HCT116 (cell line): ENCODE measurements at regions not wholly inside any gene's neighbourhood (a gene's known extent, or its start where the extent isn't known, plus 50 kb on each side); places are given as distances from the start of the nearest gene placed in this dataset.

ENCODE experiments used
- ATAC-seq: fragments of 200-7000 bp; cut with Tn5 transposase; 2 replicates; pipeline ENCODE4 v1.9.1; 2020; ENCODE audit warnings: mild to moderate bottlenecking, moderate library complexity
- BruUV-seq: library from RNA; stranded (reverse); fragments of 400-500 nt; replicated peaks from 2 replicates; lab custom pipeline; 2021; lab: Mats Ljungman, UMichigan
- CTCF ChIA-PET: fragments of 300-600 bp; sonication (Branson Sonifier 250); formaldehyde crosslinking; loops from one replicate; lab custom pipeline; 2021; ENCODE audit warnings: antibody characterized with exemption; lab: Charles Lee
- POLR2A ChIA-PET: fragments of 300-600, 350-600 bp; sonication (Branson Sonifier 250); formaldehyde crosslinking; loops from one replicate; lab custom pipeline; 2021; ENCODE audit warnings: antibody characterized with exemption; lab: Charles Lee
- RAD21 ChIA-PET, 2 experiments: fragments of 300-600 bp; sonication (Branson Sonifier 250); formaldehyde crosslinking; loops; one replicate each; lab custom pipeline; 2023; ENCODE audit warnings: low total read pairs in 2 of 2; ENCODE audit not compliant: uncharacterized antibody in 2 of 2, unreplicated experiment in 2 of 2, low non-redundant PET in 1 of 2; lab: Charles Lee
- DNase-seq: peaks from one replicate; pipeline ENCODE4 v3.0.0-alpha.2; 2010; ENCODE audit warnings: low read depth, low spot score
- H2AFZ ChIP-seq: fragments of 200-600 bp; shearing (Covaris generic), sonication (generic); 2 replicates; pipeline ENCODE4 v1.6.1; 2017; ENCODE audit warnings: low read depth, mixed run types, mixed read lengths, antibody characterized with exemption, low read length; ENCODE audit not compliant: poor library complexity, severe bottlenecking
- H3K27ac ChIP-seq: 2 replicates; pipeline ENCODE4 v1.5.1; 2012; ENCODE audit warnings: low read depth, low read length
- H3K27me3 ChIP-seq: fragments of 200-600 bp; sonication (generic); 2 replicates; pipeline ENCODE4 v1.6.1; 2016; ENCODE audit warnings: mixed run types, low read length, mixed read lengths; ENCODE audit not compliant: insufficient read depth
- H3K36me3 ChIP-seq, 2 experiments: fragments of 200-500 bp in 1 of 2; fragments of 200-600 bp in 1 of 2; sonication (Bioruptor generic) in 1 of 2; sonication (generic) in 1 of 2; 2 replicates each; pipeline versions ENCODE4 v1.5.1 to v1.6.1; 2014 to 2016; ENCODE audit warnings: low read length in 2 of 2, inconsistent platforms in 1 of 2, mixed read lengths in 1 of 2, mixed run types in 1 of 2; ENCODE audit not compliant: insufficient read depth in 2 of 2, control insufficient read depth in 1 of 2
- H3K4me1 ChIP-seq, 2 experiments: fragments of 200-600 bp in 1 of 2; sonication (generic) in 1 of 2; 2 replicates each; pipeline versions ENCODE4 v1.5.1 to v1.6.1; 2012 to 2017; ENCODE audit warnings: low read length in 2 of 2, inconsistent platforms in 1 of 2, mild to moderate bottlenecking in 1 of 2, mixed read lengths in 1 of 2, mixed run types in 1 of 2, moderate library complexity in 1 of 2; ENCODE audit not compliant: insufficient read depth in 2 of 2, control insufficient read depth in 1 of 2
- H3K4me2 ChIP-seq: fragments of 200-600 bp; sonication (generic); 2 replicates; pipeline ENCODE4 v1.6.1; 2017; ENCODE audit warnings: mixed run types, low read length, mixed read lengths
- H3K4me3 ChIP-seq, 2 experiments: fragments of 200-600 bp in 1 of 2; sonication (generic) in 1 of 2; replicated peaks in 1 of 2; 2 replicates each; pipeline ENCODE4 v1.5.1; 2011 to 2016; ENCODE audit warnings: low read length in 2 of 2, control low read depth in 1 of 2, low read depth in 1 of 2, mild to moderate bottlenecking in 1 of 2, mixed read lengths in 1 of 2, mixed run types in 1 of 2
- H3K79me2 ChIP-seq: fragments of 200-600 bp; sonication (generic); 2 replicates; pipeline ENCODE4 v1.6.1; 2017; ENCODE audit warnings: mild to moderate bottlenecking, mixed run types, low read length, moderate library complexity, mixed read lengths; ENCODE audit not compliant: insufficient read depth
- H3K9ac ChIP-seq: fragments of 200-600 bp; sonication (generic); 2 replicates; pipeline ENCODE4 v1.6.1; 2016; ENCODE audit warnings: low read length, mixed read lengths
- H3K9me2 ChIP-seq: fragments of 200-600 bp; sonication (generic), shearing (Covaris generic); 2 replicates; pipeline ENCODE4 v1.6.1; 2017; ENCODE audit warnings: mixed run types, mild to moderate bottlenecking, moderate library complexity; ENCODE audit not compliant: insufficient read depth
- H3K9me3 ChIP-seq, 2 experiments: fragments of 200-500 bp in 1 of 2; fragments of 200-600 bp in 1 of 2; sonication (Bioruptor generic) in 1 of 2; sonication (generic) in 1 of 2; 2 replicates each; pipeline ENCODE4 v1.6.1; 2014 to 2017; ENCODE audit warnings: low read length in 2 of 2, mixed read lengths in 2 of 2, inconsistent platforms in 1 of 2, low read depth in 1 of 2, mild to moderate bottlenecking in 1 of 2, mixed run types in 1 of 2, moderate library complexity in 1 of 2; ENCODE audit not compliant: control insufficient read depth in 1 of 2, insufficient read depth in 1 of 2
- H4K20me1 ChIP-seq: fragments of 200-600 bp; sonication (generic), shearing (Covaris generic); 2 replicates; pipeline ENCODE4 v1.6.1; 2017; ENCODE audit warnings: mixed run types, mild to moderate bottlenecking, moderate library complexity; ENCODE audit not compliant: insufficient read depth
- CBX3 ChIP-seq: IDR thresholded peaks from 2 replicates; pipeline ENCODE4 v1.6.1; 2012; ENCODE audit warnings: low read depth
- CEBPB ChIP-seq: IDR thresholded peaks from 2 replicates; pipeline ENCODE4 v1.6.1; 2012; ENCODE audit warnings: low read depth
- ELF1 ChIP-seq: IDR thresholded peaks from 2 replicates; pipeline ENCODE4 v1.6.1; 2012; ENCODE audit warnings: low read depth, borderline replicate concordance
- EZH2 ChIP-seq: fragments of 200-600 bp; sonication (generic); IDR thresholded peaks from 2 replicates; pipeline ENCODE4 v1.6.1; 2017; ENCODE audit warnings: antibody characterized with exemption, mixed run types
- EZH2phosphoT487 ChIP-seq: fragments of 200-600 bp; IDR thresholded peaks from 2 replicates; pipeline ENCODE4 v1.6.1; 2018; ENCODE audit warnings: antibody characterized with exemption, borderline replicate concordance
- JUND ChIP-seq: IDR thresholded peaks from 2 replicates; pipeline ENCODE4 v1.6.1; 2012
- POLR2AphosphoS5 ChIP-seq: IDR thresholded peaks from 2 replicates; pipeline ENCODE4 v1.6.1; 2011; ENCODE audit warnings: mild to moderate bottlenecking, low read depth, low read length, moderate library complexity
- RAD21 ChIP-seq: IDR thresholded peaks from 2 replicates; pipeline ENCODE4 v1.6.1; 2012; ENCODE audit warnings: low read depth, mild to moderate bottlenecking
- SIN3A ChIP-seq: IDR thresholded peaks from 2 replicates; pipeline ENCODE4 v1.6.1; 2012; ENCODE audit warnings: low read depth
- TCF7L2 ChIP-seq: IDR thresholded peaks from 2 replicates; pipeline ENCODE4 v1.7.0; 2011; ENCODE audit warnings: borderline replicate concordance, inconsistent platforms; ENCODE audit not compliant: insufficient read depth, insufficient read length; ENCODE audit errors: extremely low read depth
- ZFX ChIP-seq: fragments of 450-650 bp; IDR thresholded peaks from 2 replicates; pipeline ENCODE4 v1.6.1; 2017
- intact Hi-C: fragments of 100-400 bp; cut with micrococcal nuclease; formaldehyde crosslinking; loops from 2 replicates; pipeline ENCODE4 v1.10.0; 2022
- TF ChIP-seq, protein P1 (sequence below): IDR thresholded peaks from 2 replicates; pipeline ENCODE4 v1.6.1; 2012
- TF ChIP-seq, protein P2 (sequence below), 3 experiments: fragments of 200-600 bp in 1 of 3; sonication (generic) in 1 of 3; IDR thresholded peaks in 2 of 3; conservative IDR thresholded peaks in 1 of 3; 2 replicates each; pipeline ENCODE4 v1.5.1; 2012 to 2017; ENCODE audit warnings: low read depth in 2 of 3, low read length in 2 of 3, antibody characterized with exemption in 1 of 3, borderline replicate concordance in 1 of 3, control low read depth in 1 of 3, mild to moderate bottlenecking in 1 of 3, mixed read lengths in 1 of 3, mixed run types in 1 of 3, moderate library complexity in 1 of 3; ENCODE audit not compliant: insufficient read depth in 1 of 3
- TF ChIP-seq, protein P3 (sequence below): IDR thresholded peaks from 2 replicates; pipeline ENCODE4 v1.6.1; 2012; ENCODE audit warnings: low read depth
- TF ChIP-seq, protein P4 (sequence below): IDR thresholded peaks from 2 replicates; pipeline ENCODE4 v1.6.1; 2011; ENCODE audit warnings: mild to moderate bottlenecking, low read length, moderate library complexity; ENCODE audit not compliant: insufficient replicate concordance; ENCODE audit errors: extremely low read depth

DNA sequence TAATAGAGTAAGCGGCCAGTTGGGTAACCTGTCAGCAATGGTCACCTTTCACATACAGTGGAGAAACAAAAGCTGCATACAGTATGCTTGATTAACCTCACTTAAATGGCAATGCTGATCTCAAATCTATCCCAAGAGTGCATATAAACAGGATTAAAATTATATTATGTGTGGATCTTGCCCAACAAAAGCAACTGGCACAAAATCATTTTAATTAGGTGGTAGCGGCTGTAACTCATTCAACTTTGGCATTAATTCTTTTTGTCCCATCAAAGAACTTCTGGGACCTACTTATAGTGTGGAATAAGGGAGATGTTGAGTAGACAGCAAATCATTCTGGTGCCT lies 167.8 kb upstream of the VRK2 start:
- POLR2A ChIA-PET: no interaction called here
- TF ChIP-seq ZFX (no peak), CBX3 (no peak), SIN3A (no peak), EZH2 (no peak), ELF1 (no peak), CEBPB (no peak), EZH2phosphoT487 (no peak), TCF7L2 (no peak), RAD21 (no peak), POLR2AphosphoS5 (no peak), JUND (no peak)
- TF ChIP-seq, protein P1, sequence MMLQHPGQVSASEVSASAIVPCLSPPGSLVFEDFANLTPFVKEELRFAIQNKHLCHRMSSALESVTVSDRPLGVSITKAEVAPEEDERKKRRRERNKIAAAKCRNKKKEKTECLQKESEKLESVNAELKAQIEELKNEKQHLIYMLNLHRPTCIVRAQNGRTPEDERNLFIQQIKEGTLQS: no peak
- TF ChIP-seq, protein P2, sequence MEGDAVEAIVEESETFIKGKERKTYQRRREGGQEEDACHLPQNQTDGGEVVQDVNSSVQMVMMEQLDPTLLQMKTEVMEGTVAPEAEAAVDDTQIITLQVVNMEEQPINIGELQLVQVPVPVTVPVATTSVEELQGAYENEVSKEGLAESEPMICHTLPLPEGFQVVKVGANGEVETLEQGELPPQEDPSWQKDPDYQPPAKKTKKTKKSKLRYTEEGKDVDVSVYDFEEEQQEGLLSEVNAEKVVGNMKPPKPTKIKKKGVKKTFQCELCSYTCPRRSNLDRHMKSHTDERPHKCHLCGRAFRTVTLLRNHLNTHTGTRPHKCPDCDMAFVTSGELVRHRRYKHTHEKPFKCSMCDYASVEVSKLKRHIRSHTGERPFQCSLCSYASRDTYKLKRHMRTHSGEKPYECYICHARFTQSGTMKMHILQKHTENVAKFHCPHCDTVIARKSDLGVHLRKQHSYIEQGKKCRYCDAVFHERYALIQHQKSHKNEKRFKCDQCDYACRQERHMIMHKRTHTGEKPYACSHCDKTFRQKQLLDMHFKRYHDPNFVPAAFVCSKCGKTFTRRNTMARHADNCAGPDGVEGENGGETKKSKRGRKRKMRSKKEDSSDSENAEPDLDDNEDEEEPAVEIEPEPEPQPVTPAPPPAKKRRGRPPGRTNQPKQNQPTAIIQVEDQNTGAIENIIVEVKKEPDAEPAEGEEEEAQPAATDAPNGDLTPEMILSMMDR (IDR thresholded peaks at IDR 0.05 in 2 of 3, conservative IDR thresholded peaks at IDR 0.05 in 1 of 3; ENCODE audit: borderline replicate concordance in 1 of 3, insufficient read depth in 1 of 3, low read depth in 2 of 3, low read length in 2 of 3): no peak
- TF ChIP-seq, protein P3, sequence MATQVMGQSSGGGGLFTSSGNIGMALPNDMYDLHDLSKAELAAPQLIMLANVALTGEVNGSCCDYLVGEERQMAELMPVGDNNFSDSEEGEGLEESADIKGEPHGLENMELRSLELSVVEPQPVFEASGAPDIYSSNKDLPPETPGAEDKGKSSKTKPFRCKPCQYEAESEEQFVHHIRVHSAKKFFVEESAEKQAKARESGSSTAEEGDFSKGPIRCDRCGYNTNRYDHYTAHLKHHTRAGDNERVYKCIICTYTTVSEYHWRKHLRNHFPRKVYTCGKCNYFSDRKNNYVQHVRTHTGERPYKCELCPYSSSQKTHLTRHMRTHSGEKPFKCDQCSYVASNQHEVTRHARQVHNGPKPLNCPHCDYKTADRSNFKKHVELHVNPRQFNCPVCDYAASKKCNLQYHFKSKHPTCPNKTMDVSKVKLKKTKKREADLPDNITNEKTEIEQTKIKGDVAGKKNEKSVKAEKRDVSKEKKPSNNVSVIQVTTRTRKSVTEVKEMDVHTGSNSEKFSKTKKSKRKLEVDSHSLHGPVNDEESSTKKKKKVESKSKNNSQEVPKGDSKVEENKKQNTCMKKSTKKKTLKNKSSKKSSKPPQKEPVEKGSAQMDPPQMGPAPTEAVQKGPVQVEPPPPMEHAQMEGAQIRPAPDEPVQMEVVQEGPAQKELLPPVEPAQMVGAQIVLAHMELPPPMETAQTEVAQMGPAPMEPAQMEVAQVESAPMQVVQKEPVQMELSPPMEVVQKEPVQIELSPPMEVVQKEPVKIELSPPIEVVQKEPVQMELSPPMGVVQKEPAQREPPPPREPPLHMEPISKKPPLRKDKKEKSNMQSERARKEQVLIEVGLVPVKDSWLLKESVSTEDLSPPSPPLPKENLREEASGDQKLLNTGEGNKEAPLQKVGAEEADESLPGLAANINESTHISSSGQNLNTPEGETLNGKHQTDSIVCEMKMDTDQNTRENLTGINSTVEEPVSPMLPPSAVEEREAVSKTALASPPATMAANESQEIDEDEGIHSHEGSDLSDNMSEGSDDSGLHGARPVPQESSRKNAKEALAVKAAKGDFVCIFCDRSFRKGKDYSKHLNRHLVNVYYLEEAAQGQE: no peak
- TF ChIP-seq, protein P4, sequence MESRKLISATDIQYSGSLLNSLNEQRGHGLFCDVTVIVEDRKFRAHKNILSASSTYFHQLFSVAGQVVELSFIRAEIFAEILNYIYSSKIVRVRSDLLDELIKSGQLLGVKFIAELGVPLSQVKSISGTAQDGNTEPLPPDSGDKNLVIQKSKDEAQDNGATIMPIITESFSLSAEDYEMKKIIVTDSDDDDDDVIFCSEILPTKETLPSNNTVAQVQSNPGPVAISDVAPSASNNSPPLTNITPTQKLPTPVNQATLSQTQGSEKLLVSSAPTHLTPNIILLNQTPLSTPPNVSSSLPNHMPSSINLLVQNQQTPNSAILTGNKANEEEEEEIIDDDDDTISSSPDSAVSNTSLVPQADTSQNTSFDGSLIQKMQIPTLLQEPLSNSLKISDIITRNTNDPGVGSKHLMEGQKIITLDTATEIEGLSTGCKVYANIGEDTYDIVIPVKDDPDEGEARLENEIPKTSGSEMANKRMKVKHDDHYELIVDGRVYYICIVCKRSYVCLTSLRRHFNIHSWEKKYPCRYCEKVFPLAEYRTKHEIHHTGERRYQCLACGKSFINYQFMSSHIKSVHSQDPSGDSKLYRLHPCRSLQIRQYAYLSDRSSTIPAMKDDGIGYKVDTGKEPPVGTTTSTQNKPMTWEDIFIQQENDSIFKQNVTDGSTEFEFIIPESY: no peak
- TF ChIP-seq, all 23 proteins: peak for 0

More for the DNA sequence above, 167.8 kb upstream of the VRK2 start:
- no peak overlapping the region for H2AFZ ChIP-seq
- no peaks in the 10 kb centered on the region for H3K79me2 ChIP-seq
- intact Hi-C loops: no loop called here
- H3K36me3 ChIP-seq: no peaks in the 10 kb centered on the region
- ChIA-PET CTCF (no interaction called here), RAD21 (no interaction called here)
- no TSS peak for BruUV-seq
- no peaks in the 10 kb centered on the region for H3K27me3 ChIP-seq
- H3K4me1 ChIP-seq: peaks cover 17 to 38% of the 10 kb centered on the region in 2 experiments; a peak in 3 of 4 replicates
- H3K27ac ChIP-seq: no peak overlapping the region
- no peak overlapping the region for H3K9ac ChIP-seq
- no peak overlapping the region for H3K4me3 ChIP-seq
- no peaks in the 10 kb centered on the region for H4K20me1 ChIP-seq
- no peak for ATAC-seq
- no peak for DNase-seq
- H3K9me3 ChIP-seq: no peaks in the 10 kb centered on the region
- H3K9me2 ChIP-seq: no peaks in the 10 kb centered on the region
- H3K4me2 ChIP-seq: no peak overlapping the region
